KBM-7 (cell line): ENCODE measurements at regions not wholly inside any gene's neighbourhood (a gene's known extent, or its start where the extent isn't known, plus 50 kb on each side); places are given as distances from the start of the nearest gene placed in this dataset.
"Not testable (repeated sequence)": the region's sequence is repeated elsewhere in the genome, so short reads cannot be mapped to it uniquely, and the experiment has no call there.

Experiments used
- DNase-seq: peaks from one replicate; pipeline ENCODE4 v3.0.0-alpha.2; 2015
- in situ Hi-C: fragments of 300-500 bp; cut with MboI; formaldehyde crosslinking; loops from 2 replicates; pipeline ENCODE4 v1.14.3; 2020; ENCODE audit warnings: low sequenced_read_pairs, low pct_unique_long_range_greater_than_20kb, mixed read lengths

- in situ Hi-C loops = no loop called here
- no peak for DNase-seq
These were observed 55.9 kb downstream of the BHLHE40 start for GRCh38 chr3:5035113-5035512.

GRCh38 chr3:5035692-5036391 lies 56.6 kb downstream of the BHLHE40 start:
- in situ Hi-C loops = no loop called here

GRCh38 chr3:5036392-5036766 lies 57.1 kb downstream of the BHLHE40 start:
- in situ Hi-C loops = no loop called here
- no peak for DNase-seq

More at GRCh38 chr3:5035692-5036391, 56.6 kb downstream of the BHLHE40 start:
- DNase-seq = no peak

- in situ Hi-C loops = no loop called here
- DNase-seq = peak; percentile 62
These were observed 57.6 kb downstream of the BHLHE40 start for GRCh38 chr3:5036858-5037257.

- no peak for DNase-seq
- in situ Hi-C loops = no loop called here
These were observed 60.3 kb downstream of the BHLHE40 start for GRCh38 chr3:5039585-5039984.

- no peak for DNase-seq
- in situ Hi-C loops = no loop called here
These were observed 62.1 kb downstream of the BHLHE40 start for GRCh38 chr3:5041315-5041714.

GRCh38 chr3:5045961-5046360 lies 66.7 kb downstream of the BHLHE40 start:
- in situ Hi-C loops = no loop called here
- no peak for DNase-seq

- in situ Hi-C loops = no loop called here
- DNase-seq = no peak
These were observed 68.7 kb downstream of the BHLHE40 start for GRCh38 chr3:5047764-5048419.

- no peak for DNase-seq
- in situ Hi-C loops = loop anchor here (25.0 kb wide), 1 partner anchor 339 kb away; no protein-coding TSS in a partner anchor
These were observed 70.3 kb upstream of the ARL8B start for GRCh38 chr3:5051772-5052171.

GRCh38 chr3:5052247-5052646 lies 69.8 kb upstream of the ARL8B start:
- in situ Hi-C loops = loop anchor here (25.0 kb wide), 1 partner anchor 340 kb away; no protein-coding TSS in a partner anchor
- DNase-seq = no peak

- peak; percentile 35 for DNase-seq
- in situ Hi-C loops = loop anchor here (25.0 kb wide), 1 partner anchor 341 kb away; no protein-coding TSS in a partner anchor
These were observed 68.9 kb upstream of the ARL8B start for GRCh38 chr3:5053021-5053831.

GRCh38 chr3:5054098-5054497 lies 68.0 kb upstream of the ARL8B start:
- peak; percentile 71 for DNase-seq
- in situ Hi-C loops = loop anchor here (25.0 kb wide), 1 partner anchor 342 kb away; no protein-coding TSS in a partner anchor

- in situ Hi-C loops = loop anchor here (25.0 kb wide), 1 partner anchor 342 kb away; no protein-coding TSS in a partner anchor
- DNase-seq = not testable (repeated sequence)
These were observed 67.5 kb upstream of the ARL8B start for GRCh38 chr3:5054579-5054978.

GRCh38 chr3:5055357-5056110 lies 66.6 kb upstream of the ARL8B start:
- in situ Hi-C loops = loop anchor here (25.0 kb wide), 1 partner anchor 343 kb away; no protein-coding TSS in a partner anchor

GRCh38 chr3:5056111-5056391 lies 66.0 kb upstream of the ARL8B start:
- DNase-seq = no peak
- in situ Hi-C loops = loop anchor here (25.0 kb wide), 1 partner anchor 344 kb away; no protein-coding TSS in a partner anchor

More at GRCh38 chr3:5055357-5056110, 66.6 kb upstream of the ARL8B start:
- DNase-seq = peak; percentile 80

GRCh38 chr3:5057272-5057671 lies 64.8 kb upstream of the ARL8B start:
- in situ Hi-C loops = loop anchor here (25.0 kb wide), 1 partner anchor 345 kb away; no protein-coding TSS in a partner anchor
- no peak for DNase-seq

- peak; percentile 89 for DNase-seq
- in situ Hi-C loops = loop anchor here (25.0 kb wide), 1 partner anchor 346 kb away; no protein-coding TSS in a partner anchor
These were observed 64.2 kb upstream of the ARL8B start for GRCh38 chr3:5057857-5058324.

GRCh38 chr3:5058471-5058951 lies 63.6 kb upstream of the ARL8B start:
- in situ Hi-C loops = loop anchor here (25.0 kb wide), 1 partner anchor 346 kb away; no protein-coding TSS in a partner anchor
- no peak for DNase-seq
